HG02571 (cell line): ENCODE measurements at regions not wholly inside any gene's neighbourhood (a gene's known extent, or its start where the extent isn't known, plus 50 kb on each side); places are given as distances from the start of the nearest gene placed in this dataset.

Experiments used
- ATAC-seq: cut with Tn5 transposase; IDR thresholded peaks from one replicate; pipeline ENCODE4 v1.9.1; 2021; ENCODE audit warnings: mild to moderate bottlenecking, moderate library complexity; ENCODE audit not compliant: unreplicated experiment

DNA sequence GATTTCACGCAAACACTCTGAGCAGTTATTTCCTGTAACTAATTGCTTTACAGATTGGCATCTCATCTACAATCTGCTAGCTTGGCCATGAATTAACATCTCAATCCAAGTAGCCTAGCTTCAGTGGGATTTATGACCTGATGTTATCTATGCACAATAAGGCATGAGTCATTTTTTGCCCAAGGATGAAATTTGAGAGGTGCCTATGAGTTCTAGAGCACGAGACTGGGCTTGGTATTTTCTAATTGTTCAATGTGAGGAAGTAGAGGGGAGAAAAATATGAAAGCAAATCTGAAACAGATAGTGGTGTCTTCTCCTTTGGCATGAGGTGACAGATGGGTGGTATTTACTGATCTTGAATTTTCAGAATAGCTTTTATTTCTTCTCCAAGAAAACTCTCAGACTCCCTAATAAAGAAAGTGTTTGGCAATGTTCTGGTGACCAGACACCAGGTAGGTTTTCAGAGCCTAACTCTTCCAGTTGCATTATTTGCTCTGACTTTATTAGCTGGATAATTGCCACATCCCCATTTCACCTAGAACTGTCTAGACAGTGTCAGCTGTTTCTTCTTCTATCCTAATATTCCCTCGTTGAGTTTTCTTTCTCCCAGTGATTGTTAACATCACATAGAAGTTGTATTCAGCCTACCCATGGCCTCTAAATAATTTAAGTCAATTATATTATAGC is 301.0 kb upstream of the UMPS start:
- ATAC-seq: no peak

DNA sequence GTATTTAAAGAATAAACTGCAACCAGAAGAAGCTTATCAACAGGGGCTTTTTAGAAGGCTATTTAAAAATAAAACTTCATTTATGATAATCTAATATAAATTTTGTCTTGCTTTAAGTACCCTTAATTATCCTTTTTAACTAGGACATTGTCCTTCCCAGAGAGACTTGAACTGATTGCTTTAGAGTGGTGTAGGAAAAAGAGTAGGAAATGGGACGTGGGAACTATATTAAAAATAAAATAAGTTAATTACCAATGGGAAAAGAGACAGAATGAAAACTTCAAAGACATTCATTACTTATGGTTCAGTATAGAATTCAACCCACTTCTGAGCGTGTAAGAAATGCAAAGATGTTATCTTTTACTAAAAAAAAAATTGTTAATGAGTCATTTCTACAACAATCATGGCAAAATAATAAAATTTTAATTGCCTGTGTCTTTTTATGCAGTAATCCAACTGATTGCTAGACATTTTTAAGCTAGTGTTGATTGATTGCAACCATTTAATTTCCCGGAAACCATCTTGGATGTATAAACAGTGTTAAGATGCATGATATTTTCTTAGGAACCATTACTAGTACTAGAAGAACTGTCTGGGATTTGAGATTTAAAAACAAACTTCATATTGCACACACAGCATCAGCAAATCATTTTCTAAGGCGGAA is 298.8 kb upstream of the UMPS start:
- ATAC-seq: no peak

DNA sequence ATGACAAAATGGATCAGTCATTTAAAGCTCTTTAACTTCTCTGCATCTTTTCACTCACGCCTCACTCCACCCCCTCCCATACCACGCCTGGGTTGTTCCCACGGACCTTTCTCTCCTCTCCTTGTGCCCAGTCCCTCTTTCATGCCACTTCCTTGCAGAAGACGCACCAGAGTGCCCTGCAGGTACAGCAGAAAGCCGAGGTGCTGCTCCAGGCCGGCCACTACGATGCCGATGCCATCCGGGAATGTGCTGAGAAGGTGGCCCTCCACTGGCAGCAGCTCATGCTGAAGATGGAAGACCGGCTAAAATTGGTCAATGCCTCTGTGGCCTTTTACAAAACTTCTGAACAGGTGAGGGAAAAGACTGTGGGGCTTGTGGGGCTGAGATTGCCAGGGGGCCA is 296.1 kb upstream of the UMPS start:
- no peak for ATAC-seq

DNA sequence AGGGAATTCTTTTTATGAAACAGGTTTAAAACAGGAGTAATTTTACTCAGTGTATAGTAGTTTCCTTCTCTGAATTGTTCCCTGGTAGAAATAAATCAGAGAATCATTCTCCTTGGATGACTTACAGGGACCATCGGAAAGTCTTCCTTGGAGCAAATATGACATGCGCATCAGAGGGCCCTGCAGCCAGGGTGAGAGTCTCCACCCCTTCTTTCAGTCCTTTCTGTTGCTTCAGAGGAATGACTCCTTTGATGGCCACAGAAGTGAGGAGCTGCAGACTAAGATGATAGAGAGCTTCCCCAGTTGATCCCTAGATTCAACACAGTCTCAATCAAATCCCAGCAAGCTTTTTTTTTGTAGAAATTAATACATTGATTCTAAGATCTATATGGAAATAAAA is 294.8 kb upstream of the UMPS start:
- no peak for ATAC-seq

DNA sequence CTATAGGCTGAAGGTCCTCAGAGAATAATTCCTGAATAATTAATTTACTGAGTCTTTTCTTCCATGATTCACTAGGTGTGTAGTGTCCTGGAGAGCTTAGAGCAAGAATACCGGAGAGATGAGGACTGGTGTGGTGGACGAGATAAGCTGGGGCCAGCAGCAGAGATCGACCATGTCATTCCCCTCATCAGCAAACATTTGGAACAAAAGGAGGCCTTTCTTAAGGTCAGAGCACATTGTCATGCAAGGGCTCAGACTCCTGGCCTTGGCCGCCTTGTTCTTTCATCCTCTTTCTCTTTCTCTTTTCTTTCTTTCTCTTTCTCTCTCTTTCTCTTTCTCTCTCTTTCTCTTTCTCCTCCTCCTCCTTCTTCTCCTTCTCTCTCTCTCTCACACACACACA is 291.4 kb upstream of the UMPS start:
- ATAC-seq: no peak

DNA sequence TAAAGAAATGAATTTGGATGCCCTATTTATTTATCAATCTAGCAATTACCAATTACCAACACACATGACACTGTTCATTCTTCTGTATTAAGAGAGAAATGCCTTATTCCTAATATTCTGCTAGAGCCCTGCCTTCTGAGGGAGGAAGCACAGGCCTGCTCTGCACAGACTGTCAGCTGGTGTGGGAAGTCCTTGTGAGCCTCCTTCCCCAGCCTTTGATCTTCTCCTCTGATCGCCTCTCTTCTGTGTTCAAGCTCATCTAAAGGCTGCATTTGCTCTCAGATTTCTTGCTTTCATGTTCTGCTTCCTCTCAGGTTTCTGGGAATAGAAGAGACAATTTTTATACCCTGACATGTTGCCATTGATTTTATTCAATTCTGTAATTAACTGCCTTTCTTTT is 290.6 kb upstream of the UMPS start:
- no peak for ATAC-seq

DNA sequence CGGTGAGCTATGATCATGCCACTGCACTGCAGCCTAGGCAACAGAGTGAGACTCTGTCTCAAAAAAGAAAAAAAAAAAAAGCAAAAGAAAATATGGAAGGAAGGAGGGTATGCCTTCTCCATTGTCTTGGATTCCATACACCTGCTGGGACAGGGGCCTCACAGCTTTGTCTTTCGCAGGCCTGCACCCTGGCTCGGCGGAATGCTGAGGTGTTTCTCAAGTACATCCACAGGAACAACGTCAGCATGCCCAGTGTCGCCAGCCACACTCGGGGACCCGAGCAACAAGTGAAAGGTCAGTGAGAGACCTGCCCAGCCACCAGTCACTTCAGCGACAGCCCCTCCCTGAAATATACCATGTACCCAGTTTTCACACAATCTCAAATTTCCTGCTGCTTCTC is 288.5 kb upstream of the UMPS start:
- ATAC-seq: no peak

DNA sequence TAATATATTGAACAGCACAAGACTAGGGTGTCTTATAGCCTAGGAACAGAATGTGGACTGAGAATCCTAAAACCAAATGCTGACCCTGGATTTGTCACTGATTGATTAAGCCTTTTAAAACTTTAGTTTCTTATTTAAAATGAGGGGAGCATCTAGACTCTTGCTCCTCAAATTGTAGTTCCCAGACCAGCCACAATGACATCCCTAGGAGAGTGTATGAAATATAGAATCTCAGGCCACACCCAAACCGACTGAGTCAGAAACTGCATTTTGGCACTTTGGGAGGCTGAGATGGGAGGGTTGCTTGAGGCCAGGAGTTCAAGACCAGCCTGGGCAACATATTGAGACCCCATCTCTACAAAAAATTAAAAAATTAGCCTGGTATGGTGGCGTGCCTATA is 287.8 kb upstream of the UMPS start:
- no peak for ATAC-seq

DNA sequence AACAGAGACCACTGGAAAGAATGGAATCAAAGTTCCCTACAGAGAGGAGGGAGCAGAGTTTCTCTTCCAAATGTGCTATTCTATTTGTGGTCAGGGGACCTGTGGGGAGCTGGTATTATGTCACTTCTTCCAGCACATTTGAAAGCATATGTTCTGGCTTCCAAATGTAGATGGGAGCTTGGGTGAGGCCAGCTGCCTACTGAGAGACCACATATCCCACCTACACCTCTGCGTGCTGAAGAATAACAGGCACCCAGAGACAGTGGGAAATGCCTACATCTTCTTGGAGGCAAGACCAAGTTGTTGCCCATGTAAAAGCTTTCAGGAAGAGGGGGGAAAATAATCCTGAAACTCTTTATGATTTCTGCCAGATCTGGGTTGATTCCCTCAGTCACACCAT is 286.8 kb upstream of the UMPS start:
- no peak for ATAC-seq

DNA sequence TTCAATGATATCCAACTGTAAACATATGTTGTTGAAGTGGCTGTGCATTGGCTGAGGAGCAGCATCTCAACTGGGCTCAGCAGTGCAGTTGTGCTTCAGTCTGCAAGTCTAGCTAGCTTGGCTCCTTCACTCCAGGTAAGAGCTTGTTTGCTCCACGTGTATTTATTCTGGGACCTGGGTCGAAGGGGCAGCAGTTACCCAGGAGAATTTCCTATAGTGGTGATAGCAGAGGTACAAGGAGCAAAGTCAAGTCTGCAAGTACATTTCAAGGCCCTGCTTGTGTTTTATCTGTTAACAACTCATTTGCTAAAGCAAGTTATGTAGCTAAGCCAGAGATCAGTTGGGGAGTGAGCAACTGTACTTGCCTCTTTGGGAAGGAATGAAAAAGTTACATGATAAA is 286.2 kb upstream of the UMPS start:
- no peak for ATAC-seq

DNA sequence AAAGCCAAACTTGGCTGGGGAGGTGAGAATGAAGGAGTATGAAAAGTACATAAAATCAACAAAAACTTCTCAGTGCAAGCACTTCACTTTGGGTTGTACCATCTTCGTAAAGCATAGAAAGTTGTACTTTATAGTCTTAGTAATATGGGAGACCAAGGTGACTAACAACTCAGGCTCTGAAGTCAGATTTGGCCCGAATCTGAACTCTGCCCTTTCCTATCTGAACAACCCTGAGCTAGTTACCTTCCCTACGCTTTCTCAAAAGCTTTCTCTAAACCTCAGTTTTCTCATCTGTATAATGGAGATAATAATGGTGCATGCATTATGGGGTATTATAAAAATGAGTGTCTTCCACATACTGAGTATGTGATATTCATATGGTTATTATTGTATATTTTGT is 285.4 kb upstream of the UMPS start:
- no peak for ATAC-seq

DNA sequence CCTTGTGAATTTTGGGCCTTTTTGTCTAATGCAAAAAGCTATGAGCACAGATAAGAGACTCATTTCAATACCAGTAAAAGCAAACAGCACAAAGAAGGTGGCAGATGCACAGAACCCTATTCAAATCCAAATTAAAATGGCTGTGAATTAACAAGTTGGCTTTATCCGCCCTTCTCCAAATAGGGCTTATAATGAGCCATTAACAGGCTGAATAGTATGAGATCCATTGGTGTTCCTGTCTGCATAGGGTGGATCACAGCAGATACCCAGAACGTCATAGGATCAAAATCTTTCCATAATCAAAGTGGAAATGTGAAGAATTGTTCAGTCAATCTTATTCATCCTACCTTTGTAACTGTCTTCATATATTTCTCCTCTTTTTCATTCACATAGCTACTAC is 282.4 kb upstream of the UMPS start:
- ATAC-seq: no peak

DNA sequence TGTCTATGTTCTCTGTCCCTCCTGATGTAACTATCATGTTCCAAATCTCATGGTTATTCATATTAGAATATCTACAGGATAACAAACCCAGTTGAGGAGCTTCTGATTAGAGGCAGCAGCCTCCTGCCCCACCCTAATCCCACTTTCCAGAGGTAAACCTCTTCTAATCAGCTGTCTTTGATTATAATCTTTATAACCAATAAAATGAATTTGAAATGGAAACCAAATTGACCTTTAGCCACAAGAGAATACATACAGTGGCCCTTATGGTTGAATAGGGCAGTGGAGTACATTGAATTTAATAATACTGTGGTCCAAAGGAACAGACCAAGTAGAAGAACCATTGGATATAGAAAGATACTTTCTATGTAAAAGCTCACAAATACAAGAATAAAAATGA is 281.3 kb upstream of the UMPS start:
- no peak for ATAC-seq

DNA sequence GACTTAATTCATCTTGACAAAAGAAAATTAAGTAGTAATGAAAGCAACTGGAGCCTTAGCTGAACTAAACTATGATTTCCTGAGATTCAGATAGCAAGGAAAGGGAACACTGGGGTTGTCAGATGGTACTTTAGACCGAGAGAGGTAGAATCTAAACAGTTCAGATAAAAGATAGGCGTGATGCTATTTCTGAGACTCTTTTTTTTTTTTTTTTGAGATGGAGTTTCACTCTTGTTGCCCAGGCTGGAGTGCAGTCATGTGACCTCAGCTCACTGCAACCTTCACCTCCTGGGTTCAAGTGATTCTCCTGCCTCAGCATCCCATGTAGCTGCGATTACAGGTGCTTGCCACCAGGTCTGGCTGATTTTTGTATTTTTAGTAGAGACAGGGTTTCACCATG is 279.9 kb upstream of the UMPS start:
- ATAC-seq: no peak

DNA sequence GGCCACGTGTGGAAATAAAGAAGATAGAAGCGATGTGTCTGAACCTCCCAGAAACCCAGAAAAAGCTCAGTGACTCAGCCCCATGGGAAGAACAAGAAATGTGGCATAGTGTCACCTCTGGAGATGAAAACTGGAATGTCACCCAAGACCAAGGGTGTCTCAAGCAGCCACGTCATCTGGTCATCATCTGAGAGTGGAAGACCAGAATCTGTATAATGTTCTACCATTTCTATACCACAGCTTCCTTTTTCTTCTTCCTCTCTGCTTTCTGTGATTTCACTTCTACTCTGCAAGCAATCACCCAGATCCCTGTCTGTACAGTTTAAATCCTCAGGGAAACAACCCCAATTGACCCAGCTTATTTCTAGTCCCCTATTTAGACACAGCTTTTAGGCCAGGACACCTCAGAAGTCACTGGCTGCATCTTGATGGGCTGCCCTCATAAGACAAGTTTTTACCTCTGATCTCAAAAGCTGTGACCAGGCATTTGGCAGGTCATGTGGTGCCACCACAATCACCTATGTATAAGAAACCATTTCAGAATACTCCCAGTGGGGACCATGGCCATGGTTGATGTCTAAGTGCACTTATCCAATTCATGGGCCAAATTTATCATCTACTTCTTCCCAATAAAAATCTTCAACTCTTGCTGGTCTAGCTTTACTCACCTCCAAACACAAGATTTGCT is 278.5 kb upstream of the UMPS start:
- no peak for ATAC-seq

DNA sequence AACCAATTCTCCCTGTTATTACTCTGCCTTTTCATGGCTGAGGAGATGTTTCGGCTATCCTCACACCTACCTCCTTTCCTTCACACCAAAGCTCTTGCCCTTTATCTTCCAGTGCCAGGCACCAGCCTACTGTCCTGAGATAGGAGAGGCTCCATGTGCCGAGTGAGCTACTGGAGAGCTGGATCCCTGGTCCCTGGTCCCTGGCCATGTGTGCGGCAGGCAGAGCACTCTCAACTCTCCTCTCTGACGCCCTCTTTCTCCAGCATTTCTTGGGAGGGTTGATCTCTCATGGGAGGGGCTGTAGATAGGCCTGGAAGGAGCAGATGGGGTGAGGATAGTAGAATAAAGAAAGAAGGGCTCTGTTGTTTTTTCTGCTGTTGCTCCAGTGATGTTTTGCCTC is 277.1 kb upstream of the UMPS start:
- no peak for ATAC-seq

DNA sequence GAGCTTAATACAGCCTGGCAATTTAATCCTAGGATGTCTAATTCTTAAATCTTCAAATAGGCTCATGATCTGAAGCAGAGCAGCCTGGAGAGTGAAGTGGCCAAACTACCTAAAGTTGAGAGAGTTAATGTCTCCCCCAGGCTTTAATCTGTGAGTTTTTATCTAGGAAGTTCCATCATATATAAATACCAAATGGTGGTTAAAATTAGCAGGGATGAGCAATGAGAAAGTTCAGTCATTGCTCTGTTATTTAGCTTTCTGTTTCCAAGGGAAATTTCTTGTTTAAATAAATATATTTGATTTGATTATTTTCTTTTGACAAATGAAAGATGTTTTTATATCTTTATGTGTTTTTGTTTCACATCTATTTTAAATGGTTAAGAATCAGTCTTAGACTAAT is 274.4 kb upstream of the UMPS start:
- no peak for ATAC-seq

DNA sequence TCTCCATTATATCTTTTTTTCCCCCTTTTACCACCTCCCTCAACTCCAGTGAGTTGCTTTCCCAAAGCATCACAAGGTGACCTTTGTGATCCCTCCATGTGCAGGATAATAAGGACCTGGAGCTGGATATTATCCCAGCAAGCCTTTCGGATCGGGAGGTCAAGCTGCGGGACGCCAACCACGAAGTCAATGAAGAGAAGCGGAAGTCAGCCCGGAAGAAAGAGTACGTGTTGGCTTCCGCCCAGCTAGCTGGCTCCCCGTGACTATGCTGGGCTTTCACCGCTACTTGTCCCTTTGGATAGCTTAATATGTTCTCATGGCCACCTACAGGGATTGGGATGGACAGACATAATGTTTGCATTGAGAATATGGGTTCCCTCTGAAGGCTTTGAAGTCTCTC is 273.7 kb upstream of the UMPS start:
- ATAC-seq: no peak

DNA sequence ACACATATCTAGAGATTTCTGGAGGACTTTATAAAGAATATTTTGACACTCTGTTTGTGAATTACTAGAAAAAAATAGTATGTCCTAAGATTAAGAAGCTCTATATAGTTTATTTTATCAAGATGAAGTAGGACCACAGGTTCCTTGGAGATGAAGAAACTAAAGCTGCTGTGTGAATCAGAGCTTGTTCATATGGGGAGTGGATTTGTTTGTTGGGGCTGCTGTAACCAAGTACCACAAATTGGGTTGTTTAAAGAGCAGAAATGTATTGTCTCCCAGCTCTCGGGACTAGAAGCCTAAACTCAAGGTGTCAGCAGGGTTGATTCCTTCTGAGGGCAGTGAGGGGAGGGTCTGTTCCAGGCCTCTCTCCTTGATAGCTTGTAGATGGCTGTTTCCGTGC is 270.6 kb upstream of the UMPS start:
- ATAC-seq: no peak

DNA sequence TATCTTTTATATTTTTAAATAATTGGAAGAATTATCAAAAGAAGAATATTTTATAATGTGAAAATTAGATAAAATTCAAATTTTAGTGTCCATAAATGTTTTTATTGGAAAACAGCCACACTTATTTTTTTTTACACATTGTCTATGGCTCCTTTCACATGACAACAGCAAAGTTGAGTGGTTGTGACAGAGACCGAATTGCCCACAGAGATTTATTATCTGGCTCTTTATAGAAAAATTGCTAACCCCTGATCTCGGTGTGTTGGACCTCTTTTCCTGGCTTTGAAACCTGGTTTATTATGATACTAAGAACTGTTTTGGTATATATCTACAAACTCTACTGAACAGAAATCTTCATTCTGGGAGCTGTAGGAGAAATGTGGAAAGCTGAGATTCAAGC is 269.1 kb upstream of the UMPS start:
- no peak for ATAC-seq

DNA sequence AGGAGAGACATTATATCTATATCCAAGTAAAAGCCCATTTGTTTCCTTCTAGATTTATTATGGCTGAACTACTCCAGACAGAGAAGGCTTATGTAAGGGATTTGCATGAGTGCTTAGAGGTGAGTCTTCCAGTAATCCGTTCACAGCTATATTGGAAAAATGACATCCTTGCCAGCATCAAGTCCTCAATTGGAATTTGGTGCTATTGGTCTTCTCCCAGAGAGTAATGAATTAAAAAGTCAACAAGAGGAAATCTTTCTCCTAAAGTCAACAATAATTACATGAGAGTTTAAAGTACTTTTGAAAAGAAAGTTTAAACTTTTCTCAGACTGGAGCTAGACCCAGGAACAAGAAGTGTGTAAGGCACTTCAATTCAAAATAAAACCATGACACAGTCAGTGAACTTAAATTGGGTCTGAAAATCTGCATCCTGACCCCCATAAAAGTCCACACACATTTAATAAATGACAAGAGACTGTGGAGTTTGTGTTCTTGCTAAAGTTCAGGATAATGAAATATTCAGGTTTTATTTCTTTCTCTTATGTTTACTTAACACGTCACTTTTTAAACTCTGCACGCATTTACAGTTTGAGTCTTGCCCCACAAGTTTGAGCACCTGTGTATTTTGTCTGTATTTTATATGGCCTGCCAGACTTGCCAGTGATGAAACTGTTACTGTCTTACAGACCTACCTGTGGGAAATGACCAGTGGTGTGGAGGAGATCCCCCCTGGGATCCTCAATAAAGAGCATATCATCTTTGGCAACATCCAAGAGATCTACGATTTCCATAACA is 268.2 kb upstream of the UMPS start:
- no peak for ATAC-seq

DNA sequence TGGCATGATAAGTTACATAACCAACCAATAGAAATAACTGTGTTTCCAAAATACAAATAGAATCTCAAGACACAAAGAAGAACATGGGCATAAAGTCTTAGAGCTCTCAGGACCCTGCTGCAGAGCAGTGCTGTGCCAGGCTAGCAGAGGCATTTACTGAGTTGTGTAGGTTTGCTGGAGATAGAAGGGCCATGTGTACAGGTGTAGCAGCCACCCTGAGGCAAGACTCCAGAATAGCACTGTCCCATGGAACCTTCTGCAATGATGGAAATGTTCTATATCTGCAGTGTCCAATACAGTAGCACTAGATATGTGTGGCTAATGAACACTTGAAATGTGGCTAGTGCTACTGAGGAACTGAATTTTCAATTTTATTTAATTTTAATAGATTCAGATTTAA is 267.0 kb upstream of the UMPS start:
- no peak for ATAC-seq
